Neuron (in vitro differentiated cells): ENCODE measurements at regions not wholly inside any gene's neighbourhood (a gene's known extent, or its start where the extent isn't known, plus 50 kb on each side); places are given as distances from the start of the nearest gene placed in this dataset.
A peak's percentile ranks its signal among the peaks of the same experiment; 100 is the strongest.
"Not testable (repeated sequence)": the region's sequence is repeated elsewhere in the genome, so short reads cannot be mapped to it uniquely, and the experiment has no call there.

Experiments
- H2AFZ ChIP-seq: one replicate; pipeline ENCODE4 v1.6.1; 2013; ENCODE audit warnings: low read depth, mild to moderate bottlenecking, inconsistent platforms, low read length, moderate library complexity
- H3K27me3 ChIP-seq: one replicate; pipeline ENCODE4 v1.6.1; 2013; ENCODE audit warnings: low read length; ENCODE audit not compliant: insufficient read depth
- H3K36me3 ChIP-seq: one replicate; pipeline ENCODE4 v1.6.1; 2013; ENCODE audit warnings: low read length; ENCODE audit not compliant: insufficient read depth
- H3K4me1 ChIP-seq: one replicate; pipeline ENCODE4 v1.6.1; 2013; ENCODE audit warnings: low read length; ENCODE audit not compliant: insufficient read depth
- H3K4me3 ChIP-seq: 2 replicates; pipeline ENCODE4 v1.5.1; 2013; ENCODE audit warnings: mild to moderate bottlenecking, low read length, moderate library complexity
- H3K9me3 ChIP-seq: one replicate; pipeline ENCODE4 v1.6.1; 2013; ENCODE audit warnings: low read length

DNA sequence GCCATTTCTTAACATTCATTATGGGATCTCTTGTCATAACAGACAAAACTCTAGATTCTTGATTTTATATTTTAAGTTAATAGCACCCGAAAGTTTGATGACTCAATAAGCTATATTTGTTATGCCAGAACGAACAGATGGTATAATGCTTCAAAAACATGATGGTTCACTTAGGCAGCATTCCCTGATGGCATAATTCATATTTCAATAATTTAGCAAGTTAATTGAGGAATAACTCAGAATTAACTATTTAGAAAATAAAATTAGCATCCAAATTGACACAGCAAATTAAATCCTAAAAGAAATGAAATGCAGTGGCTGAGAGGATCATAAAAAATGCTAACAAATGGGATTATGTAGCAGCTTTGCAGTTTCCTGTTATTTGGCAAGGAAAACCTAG is 260.8 kb upstream of the MBL2 start:
- Histone ChIP-seq H3K27me3 (no peaks in the 10 kb centered on the region), H3K4me1 (no peaks in the 10 kb centered on the region), H2AFZ (no peak overlapping the region), H3K9me3 (no peaks in the 10 kb centered on the region), H3K4me3 (no peak overlapping the region), H3K36me3 (no peaks in the 10 kb centered on the region)

GRCh38 chr10:53029872-53030849 is 257.6 kb upstream of the MBL2 start:
- H3K27me3 ChIP-seq, H3K4me3 ChIP-seq, H3K4me1 ChIP-seq, H2AFZ ChIP-seq, H3K36me3 ChIP-seq, H3K9me3 ChIP-seq: not testable (repeated sequence)

GRCh38 chr10:53029449-53029848 is 256.9 kb upstream of the MBL2 start:
- Histone ChIP-seq H3K9me3 (no peaks in the 10 kb centered on the region), H3K27me3 (no peaks in the 10 kb centered on the region), H2AFZ (no peak overlapping the region), H3K4me3 (no peak overlapping the region), H3K36me3 (no peaks in the 10 kb centered on the region), H3K4me1 (no peaks in the 10 kb centered on the region)

- not testable (repeated sequence) for H3K9me3 ChIP-seq, H3K4me3 ChIP-seq, H2AFZ ChIP-seq, H3K36me3 ChIP-seq, H3K4me1 ChIP-seq, H3K27me3 ChIP-seq
Observed at GRCh38 chr10:53025765-53026164, 253.2 kb upstream of the MBL2 start.

DNA sequence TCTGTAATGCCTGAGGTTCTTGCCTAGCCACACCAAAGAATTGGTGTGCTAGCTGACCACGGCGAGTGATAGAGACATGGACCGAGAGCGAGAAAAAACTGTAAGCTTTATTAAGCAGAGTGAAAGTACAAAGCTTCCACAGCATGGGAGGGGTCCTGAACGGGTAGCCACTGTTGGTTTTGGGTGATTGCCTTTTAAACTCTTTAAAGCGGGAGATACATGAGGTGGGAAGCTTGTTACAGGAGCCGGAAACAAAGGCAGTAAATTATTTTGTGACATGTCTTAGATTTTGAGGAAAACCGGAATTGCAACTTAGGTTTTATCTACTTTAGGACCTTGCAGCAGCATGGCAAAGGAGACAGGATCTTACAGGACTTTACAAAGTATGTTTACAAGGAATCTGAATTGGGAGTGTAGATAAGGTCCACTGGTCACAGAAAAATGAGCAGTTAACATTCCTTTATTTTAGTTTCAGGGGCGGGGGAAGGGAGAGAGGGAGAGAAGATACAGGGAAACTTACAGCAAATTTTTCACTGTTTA is 252.7 kb upstream of the MBL2 start:
- Histone ChIP-seq H3K9me3 (no peaks in the 10 kb centered on the region), H3K4me1 (no peaks in the 10 kb centered on the region), H3K36me3 (no peaks in the 10 kb centered on the region), H3K27me3 (no peaks in the 10 kb centered on the region), H3K4me3 (no peak overlapping the region), H2AFZ (no peak overlapping the region)

GRCh38 chr10:53023411-53023810 is 250.8 kb upstream of the MBL2 start:
- no peak overlapping the region for H3K4me3 ChIP-seq
- H3K9me3 ChIP-seq = no peaks in the 10 kb centered on the region
- H2AFZ ChIP-seq = no peak overlapping the region

DNA sequence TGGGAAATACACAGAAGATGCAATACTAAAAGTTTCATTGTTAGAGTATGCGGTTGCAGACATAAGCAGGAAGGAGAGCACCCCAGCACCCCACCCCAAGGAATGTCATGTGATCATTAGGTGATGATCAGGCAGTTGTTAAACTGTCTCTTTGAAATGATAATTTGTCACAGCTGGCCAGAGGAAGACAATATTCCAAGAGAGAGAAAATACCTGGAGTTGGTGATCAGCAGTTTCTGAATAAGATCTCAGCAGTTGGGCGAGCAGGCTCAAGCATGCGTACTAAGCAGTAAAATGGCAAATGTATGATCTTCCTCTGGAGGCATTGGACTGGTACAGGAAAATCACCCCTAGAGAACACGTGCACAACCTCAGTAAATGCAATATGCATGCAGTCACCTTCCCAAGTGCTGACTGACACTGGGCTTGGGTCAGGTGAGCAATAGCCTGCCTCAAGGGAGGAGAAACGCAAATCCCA is 250.1 kb upstream of the MBL2 start:
- no peaks in the 10 kb centered on the region for H3K4me1 ChIP-seq
- no peak overlapping the region for H2AFZ ChIP-seq
- H3K9me3 ChIP-seq = no peaks in the 10 kb centered on the region
- H3K36me3 ChIP-seq = no peaks in the 10 kb centered on the region
- no peak overlapping the region for H3K4me3 ChIP-seq
- no peaks in the 10 kb centered on the region for H3K27me3 ChIP-seq

More at GRCh38 chr10:53023411-53023810, 250.8 kb upstream of the MBL2 start:
- Histone ChIP-seq H3K36me3 (no peaks in the 10 kb centered on the region), H3K27me3 (no peaks in the 10 kb centered on the region), H3K4me1 (no peaks in the 10 kb centered on the region)

DNA sequence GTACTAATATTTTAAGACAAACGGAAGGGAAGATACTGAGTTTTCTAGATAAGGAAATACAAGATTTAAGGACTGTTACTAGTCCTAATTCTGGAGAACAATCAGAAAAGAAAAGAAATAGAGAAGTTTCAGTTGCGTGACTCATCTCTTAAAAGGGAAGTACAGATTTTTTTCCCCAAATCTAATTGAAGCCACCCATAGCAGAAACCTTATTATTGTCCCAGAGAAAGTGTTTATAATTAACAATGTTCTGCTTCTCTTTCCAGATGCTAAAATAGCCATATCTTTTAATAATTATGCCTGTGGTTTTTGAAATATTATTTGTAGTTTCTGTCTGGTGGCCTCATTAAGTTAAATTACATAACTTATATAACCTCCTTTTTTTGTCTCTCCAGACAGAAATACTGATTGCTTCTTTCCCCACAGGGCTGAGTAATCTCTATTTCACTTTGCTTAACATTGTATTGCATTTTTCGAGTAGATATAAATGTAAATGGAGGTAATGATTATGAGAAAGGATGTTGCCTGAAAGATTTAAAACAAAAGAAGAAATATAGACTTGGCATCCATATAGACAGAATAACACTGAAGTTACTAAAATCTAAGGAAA is 240.7 kb upstream of the MBL2 start:
- Histone ChIP-seq H3K4me1 (no peaks in the 10 kb centered on the region), H3K36me3 (no peaks in the 10 kb centered on the region), H3K9me3 (no peaks in the 10 kb centered on the region), H3K4me3 (no peak overlapping the region), H3K27me3 (no peaks in the 10 kb centered on the region), H2AFZ (no peak overlapping the region)

- Histone ChIP-seq H3K36me3 (no peaks in the 10 kb centered on the region), H3K4me1 (peaks cover 3% of the 10 kb centered on the region), H3K9me3 (no peaks in the 10 kb centered on the region), H3K4me3 (no peak overlapping the region), H2AFZ (no peak overlapping the region), H3K27me3 (no peaks in the 10 kb centered on the region)
Observed at GRCh38 chr10:53009961-53010907, 237.7 kb upstream of the MBL2 start.

GRCh38 chr10:53007527-53007842 is 234.9 kb upstream of the MBL2 start:
- peaks cover 3% of the 10 kb centered on the region for H3K4me1 ChIP-seq

DNA sequence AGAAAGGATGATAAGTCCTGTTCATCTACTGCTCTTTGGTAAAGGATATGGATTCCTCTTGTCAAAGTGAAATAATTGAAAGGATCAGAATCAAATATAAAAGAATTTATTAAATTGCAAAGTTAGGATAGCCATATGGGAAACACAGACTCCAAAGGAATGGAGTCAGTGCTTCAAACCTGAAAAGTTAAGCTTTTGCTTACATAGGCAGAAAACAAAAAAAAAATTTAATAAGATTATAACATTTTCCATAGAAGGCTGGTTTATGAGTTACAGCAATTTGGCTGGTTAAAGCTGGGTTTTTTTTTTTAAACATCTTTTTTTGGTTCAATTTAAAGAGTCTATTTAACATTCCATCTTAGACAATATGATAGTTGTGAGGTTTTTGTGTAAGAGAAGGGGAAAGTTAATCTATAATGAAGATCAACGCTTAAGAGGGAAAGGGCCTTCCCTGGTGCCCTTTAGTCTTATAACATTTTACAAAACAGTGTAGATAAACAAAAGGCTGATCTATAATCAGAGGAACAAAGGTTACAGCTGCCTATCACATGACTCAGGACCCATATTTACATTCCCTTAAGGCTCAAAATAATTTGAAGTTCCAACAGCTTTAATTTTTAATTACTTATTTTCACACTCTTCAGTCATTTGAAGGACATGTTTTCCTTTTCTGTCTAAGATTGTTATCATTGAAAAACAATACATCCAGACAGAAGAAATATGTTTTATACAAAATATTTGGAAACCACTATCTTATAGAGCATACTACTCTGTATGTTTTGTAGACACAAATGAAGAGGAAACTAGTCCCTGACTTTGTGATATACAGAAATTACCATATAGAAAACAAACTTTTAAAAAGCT is 234.3 kb upstream of the MBL2 start:
- H3K36me3 ChIP-seq = no peaks in the 10 kb centered on the region
- no peak overlapping the region for H3K4me3 ChIP-seq
- peak overlapping the region; percentile 61 for H2AFZ ChIP-seq
- no peaks in the 10 kb centered on the region for H3K27me3 ChIP-seq
- H3K9me3 ChIP-seq = no peaks in the 10 kb centered on the region
- H3K4me1 ChIP-seq = peaks cover 3% of the 10 kb centered on the region

More at GRCh38 chr10:53007527-53007842, 234.9 kb upstream of the MBL2 start:
- Histone ChIP-seq H3K36me3 (no peaks in the 10 kb centered on the region), H3K9me3 (no peaks in the 10 kb centered on the region), H2AFZ (peak overlapping the region; percentile 61), H3K4me3 (no peak overlapping the region), H3K27me3 (no peaks in the 10 kb centered on the region)
